Spinal cord (tissue), 9 donors: ENCODE measurements at regions not wholly inside any gene's neighbourhood (a gene's known extent, or its start where the extent isn't known, plus 50 kb on each side); places are given as distances from the start of the nearest gene placed in this dataset.
"Not testable (repeated sequence)": the region's sequence is repeated elsewhere in the genome, so short reads cannot be mapped to it uniquely, and the experiment has no call there.

ENCODE experiments used
- DNase-seq, 6 donors: peaks; one replicate each; pipeline versions ENCODE4 v3.0.0 to v3.0.0-alpha.2; 2013 to 2015; ENCODE audit warnings: low spot score in 6 of 6, low read depth in 4 of 6
- H3K27ac ChIP-seq: one replicate; pipeline ENCODE4 v1.5.1; 2013; ENCODE audit warnings: low read depth, low read length, control low read depth
- H3K27me3 ChIP-seq: one replicate; pipeline ENCODE4 v1.6.1; 2013; ENCODE audit warnings: low read length; ENCODE audit not compliant: control insufficient read depth, insufficient read depth
- H3K36me3 ChIP-seq: one replicate; pipeline ENCODE4 v1.6.1; 2013; ENCODE audit warnings: low read length; ENCODE audit not compliant: control insufficient read depth, insufficient read depth
- H3K4me1 ChIP-seq: one replicate; pipeline ENCODE4 v1.6.1; 2013; ENCODE audit warnings: low read length; ENCODE audit not compliant: control insufficient read depth, insufficient read depth
- H3K4me3 ChIP-seq: one replicate; pipeline ENCODE4 v1.5.1; 2013; ENCODE audit warnings: low read depth, low read length, control low read depth
- H3K9me3 ChIP-seq: one replicate; pipeline ENCODE4 v1.6.1; 2013; ENCODE audit warnings: low read length; ENCODE audit not compliant: control insufficient read depth, insufficient read depth
- WGBS: methylation state at CpG from one replicate; pipeline ENCODE4 v1.1.5; 2013; ENCODE audit warnings: missing lambda C conversion rate; ENCODE audit not compliant: insufficient coverage; 5-methylcytosine and 5-hydroxymethylcytosine counted together
- donor health status: healthy.

- Histone ChIP-seq H3K4me1 (no peaks in the 10 kb centered on the region), H3K9me3 (no peaks in the 10 kb centered on the region), H3K4me3 (no peak overlapping the region), H3K36me3 (no peaks in the 10 kb centered on the region), H3K27ac (no peak overlapping the region), H3K27me3 (no peaks in the 10 kb centered on the region)
- peak in 1 of 6 donors; percentile 51 for DNase-seq
- no CpG with 5 or more reads among the region's 3 CpGs for WGBS
Measured at GRCh38 chr2:32874931-32875330, 71.8 kb upstream of the LTBP1 start.

- Histone ChIP-seq H3K9me3 (no peaks in the 10 kb centered on the region), H3K27me3 (no peaks in the 10 kb centered on the region), H3K4me3 (no peak overlapping the region), H3K27ac (no peak overlapping the region), H3K4me1 (no peaks in the 10 kb centered on the region), H3K36me3 (no peaks in the 10 kb centered on the region)
- 80% methylated on average over 11 of the region's 12 CpGs for WGBS
- DNase-seq = no peak
Measured at GRCh38 chr2:32877587-32878510, 68.9 kb upstream of the LTBP1 start.

- H3K36me3 ChIP-seq, DNase-seq, H3K4me1 ChIP-seq, H3K4me3 ChIP-seq, H3K9me3 ChIP-seq, H3K27me3 ChIP-seq, H3K27ac ChIP-seq: not testable (repeated sequence)
- WGBS = 100% methylated on average over 1 of the region's 7 CpGs
Measured at GRCh38 chr2:32879943-32880342, 66.8 kb upstream of the LTBP1 start.

GRCh38 chr2:32882816-32883810 is 63.6 kb upstream of the LTBP1 start:
- Histone ChIP-seq H3K27ac (no peak overlapping the region), H3K9me3 (no peaks in the 10 kb centered on the region), H3K4me3 (no peak overlapping the region), H3K36me3 (no peaks in the 10 kb centered on the region), H3K4me1 (no peaks in the 10 kb centered on the region), H3K27me3 (no peaks in the 10 kb centered on the region)
- peak in 5 of 6 donors; percentile 7 to 78 (median 11) for DNase-seq
- 28% methylated on average over 4 of the region's 10 CpGs for WGBS

GRCh38 chr2:32884346-32884745 is 62.4 kb upstream of the LTBP1 start:
- H3K27ac ChIP-seq = no peak overlapping the region
- no peak overlapping the region for H3K4me3 ChIP-seq
- H3K27me3 ChIP-seq = no peaks in the 10 kb centered on the region
- no CpG with 5 or more reads among the region's 2 CpGs for WGBS
- H3K4me1 ChIP-seq = no peaks in the 10 kb centered on the region
- no peak for DNase-seq
- H3K36me3 ChIP-seq = no peaks in the 10 kb centered on the region
- no peaks in the 10 kb centered on the region for H3K9me3 ChIP-seq

GRCh38 chr2:32886397-32887055 is 60.2 kb upstream of the LTBP1 start:
- not testable (repeated sequence) for H3K9me3 ChIP-seq, H3K36me3 ChIP-seq, H3K27me3 ChIP-seq, H3K27ac ChIP-seq, H3K4me3 ChIP-seq, DNase-seq, H3K4me1 ChIP-seq
- WGBS = 95% methylated on average over 30 of the region's 34 CpGs

GRCh38 chr2:32887125-32887524 is 59.6 kb upstream of the LTBP1 start:
- no peak for DNase-seq
- H3K36me3 ChIP-seq = no peaks in the 10 kb centered on the region
- no peaks in the 10 kb centered on the region for H3K27me3 ChIP-seq
- H3K4me1 ChIP-seq = no peaks in the 10 kb centered on the region
- H3K9me3 ChIP-seq = no peaks in the 10 kb centered on the region
- H3K27ac ChIP-seq = no peak overlapping the region
- no peak overlapping the region for H3K4me3 ChIP-seq
- 100% methylated on average over 1 of the region's 2 CpGs for WGBS

- no peaks in the 10 kb centered on the region for H3K36me3 ChIP-seq
- H3K4me1 ChIP-seq = no peaks in the 10 kb centered on the region
- H3K27ac ChIP-seq = no peak overlapping the region
- H3K9me3 ChIP-seq = peaks cover 1% of the 10 kb centered on the region
- no peaks in the 10 kb centered on the region for H3K27me3 ChIP-seq
- WGBS = 100% methylated on average over 1 of the region's 4 CpGs
- no peak for DNase-seq
- no peak overlapping the region for H3K4me3 ChIP-seq
Measured at GRCh38 chr2:32894119-32894728, 52.5 kb upstream of the LTBP1 start.

GRCh38 chr2:32895424-32895823 is 51.3 kb upstream of the LTBP1 start:
- Histone ChIP-seq H3K27me3 (no peaks in the 10 kb centered on the region), H3K36me3 (no peaks in the 10 kb centered on the region)
- WGBS = no CpG with 5 or more reads among the region's 1 CpG

More at GRCh38 chr2:32895424-32895823, 51.3 kb upstream of the LTBP1 start:
- peaks cover 1% of the 10 kb centered on the region for H3K9me3 ChIP-seq
- no peak overlapping the region for H3K27ac ChIP-seq
- no peak overlapping the region for H3K4me3 ChIP-seq
- DNase-seq = no peak
- no peaks in the 10 kb centered on the region for H3K4me1 ChIP-seq
